ENCODE measurements at regions not wholly inside any gene's neighbourhood (a gene's known extent, or its start where the extent isn't known, plus 50 kb on each side); places are given as distances from the start of the nearest gene placed in this dataset.
A peak's percentile ranks its signal among the peaks of the same experiment; 100 is the strongest.

DNA sequence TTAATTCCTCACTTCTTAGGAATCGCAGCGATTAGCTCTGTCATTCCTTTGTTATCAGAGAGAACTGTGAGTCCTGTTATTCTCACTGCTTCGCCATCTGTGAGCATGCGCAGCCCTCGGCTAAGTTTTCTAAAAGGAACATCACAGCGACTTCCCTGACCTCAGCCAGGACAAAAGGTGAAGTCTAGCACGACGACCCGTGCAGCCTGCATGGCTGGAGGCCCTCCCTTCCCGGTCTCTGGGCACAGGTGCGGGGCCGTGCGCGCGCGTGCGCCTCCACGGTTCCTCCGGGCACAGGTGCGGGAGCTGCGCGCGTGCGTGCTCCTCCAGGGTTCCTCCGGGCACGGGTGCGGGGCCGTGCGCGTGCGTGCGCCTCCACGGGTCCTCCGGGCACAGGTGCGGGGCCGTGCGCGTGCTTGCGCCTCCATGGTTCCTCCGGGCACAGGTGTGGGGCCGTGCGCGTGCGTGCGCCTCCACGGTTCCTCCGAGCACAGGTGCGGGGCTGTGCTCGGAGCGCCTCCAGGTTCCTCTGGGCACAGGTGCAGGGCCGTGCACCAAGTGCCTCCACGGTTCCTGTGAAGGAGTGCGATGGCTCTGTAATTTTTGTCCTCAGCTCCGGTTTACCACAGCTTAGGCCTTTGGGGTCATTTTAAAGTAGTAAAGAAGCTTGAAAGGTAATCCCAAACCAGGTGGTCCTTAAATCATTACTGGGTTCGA lies 212.3 kb downstream of the ERMARD start:
- no peak for DNase-seq
- Histone ChIP-seq H3K4me3 (ENCODE audit: low read depth in 1 of 3, low read length in 3 of 3) (no peak overlapping the region), H3K27me3 (ENCODE audit: control insufficient read depth in 3 of 3, insufficient read depth in 3 of 3, low read length in 3 of 3) (peaks cover 0 to 11% (median 0%) of the 10 kb centered on the region in 3 donors), H3K9me3 (ENCODE audit: control insufficient read depth in 2 of 2, insufficient read depth in 1 of 2, low read depth in 1 of 2, low read length in 1 of 2) (peaks cover 0 to 7% of the 10 kb centered on the region in 2 donors), H3K4me1 (ENCODE audit: control insufficient read depth in 3 of 3, insufficient read depth in 2 of 3, low read depth in 1 of 3, low read length in 2 of 3) (no peaks in the 10 kb centered on the region), H3K36me3 (ENCODE audit: control insufficient read depth in 3 of 3, insufficient read depth in 2 of 3, low read depth in 1 of 3, low read length in 3 of 3) (no peaks in the 10 kb centered on the region), H3K27ac (ENCODE audit: low read depth in 1 of 3, low read length in 2 of 3) (no peak overlapping the region)
- 91 to 92% (median 92%) methylated on average over 50 to 55 of the region's 55 CpGs for WGBS, 3 donors
- no peak for FAIRE-seq

DNA sequence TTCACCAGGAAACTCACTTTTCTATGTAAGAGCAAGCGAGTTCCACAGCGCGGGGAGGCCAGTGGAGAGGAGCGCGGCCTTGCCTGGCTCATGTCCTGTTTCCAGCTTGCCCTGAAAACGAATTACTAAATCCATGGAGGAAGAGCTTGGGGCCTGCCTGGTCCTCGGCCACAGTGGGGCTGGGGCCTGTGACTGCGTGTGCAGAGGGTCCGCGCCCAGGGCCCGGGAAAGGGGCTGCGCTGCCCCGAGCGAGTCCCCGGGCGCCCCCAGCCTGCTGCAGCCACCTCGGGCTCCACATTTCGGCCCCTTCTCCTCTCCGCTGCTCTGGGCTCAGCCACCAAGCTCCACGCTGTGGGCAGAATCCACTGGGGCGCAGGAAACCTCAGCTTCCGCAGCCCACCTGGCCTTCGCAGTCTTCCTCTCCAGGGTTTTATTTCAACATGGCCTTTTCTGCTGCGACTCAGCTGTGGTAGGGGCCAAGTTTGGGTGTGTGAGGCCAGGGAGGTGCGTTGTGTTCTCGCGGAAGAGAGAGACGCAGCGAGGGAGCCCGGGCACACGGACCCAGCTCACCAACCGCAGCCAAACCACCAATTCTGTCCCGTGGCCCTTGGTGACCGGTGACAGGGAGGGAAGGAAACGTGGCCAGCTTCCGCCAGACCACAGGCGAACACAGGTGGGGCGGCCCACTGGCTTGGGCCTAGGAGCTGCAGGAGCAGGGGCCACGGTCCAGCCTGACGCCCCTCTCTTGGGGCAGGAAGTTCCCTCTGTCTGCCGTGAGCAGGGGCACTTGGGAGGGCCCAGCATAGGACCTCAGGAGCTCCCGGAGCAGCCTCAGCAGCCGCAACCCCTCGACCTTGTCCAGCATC lies 211.4 kb downstream of the ERMARD start:
- Histone ChIP-seq H3K9me3 (ENCODE audit: control insufficient read depth in 2 of 2, insufficient read depth in 1 of 2, low read depth in 1 of 2, low read length in 1 of 2) (peaks cover 0 to 4% of the 10 kb centered on the region in 2 donors), H3K27ac (ENCODE audit: low read depth in 1 of 3, low read length in 2 of 3) (no peak overlapping the region), H3K4me1 (ENCODE audit: control insufficient read depth in 3 of 3, insufficient read depth in 2 of 3, low read depth in 1 of 3, low read length in 2 of 3) (no peaks in the 10 kb centered on the region), H3K27me3 (ENCODE audit: control insufficient read depth in 3 of 3, insufficient read depth in 3 of 3, low read length in 3 of 3) (peaks cover 0 to 11% (median 0%) of the 10 kb centered on the region in 3 donors), H3K4me3 (ENCODE audit: low read depth in 1 of 3, low read length in 3 of 3) (no peak overlapping the region), H3K36me3 (ENCODE audit: control insufficient read depth in 3 of 3, insufficient read depth in 2 of 3, low read depth in 1 of 3, low read length in 3 of 3) (no peaks in the 10 kb centered on the region)
- FAIRE-seq = no peak
- WGBS, 3 donors = 91 to 92% (median 92%) methylated on average over 43 to 44 of the region's 44 CpGs
- DNase-seq = no peak

DNA sequence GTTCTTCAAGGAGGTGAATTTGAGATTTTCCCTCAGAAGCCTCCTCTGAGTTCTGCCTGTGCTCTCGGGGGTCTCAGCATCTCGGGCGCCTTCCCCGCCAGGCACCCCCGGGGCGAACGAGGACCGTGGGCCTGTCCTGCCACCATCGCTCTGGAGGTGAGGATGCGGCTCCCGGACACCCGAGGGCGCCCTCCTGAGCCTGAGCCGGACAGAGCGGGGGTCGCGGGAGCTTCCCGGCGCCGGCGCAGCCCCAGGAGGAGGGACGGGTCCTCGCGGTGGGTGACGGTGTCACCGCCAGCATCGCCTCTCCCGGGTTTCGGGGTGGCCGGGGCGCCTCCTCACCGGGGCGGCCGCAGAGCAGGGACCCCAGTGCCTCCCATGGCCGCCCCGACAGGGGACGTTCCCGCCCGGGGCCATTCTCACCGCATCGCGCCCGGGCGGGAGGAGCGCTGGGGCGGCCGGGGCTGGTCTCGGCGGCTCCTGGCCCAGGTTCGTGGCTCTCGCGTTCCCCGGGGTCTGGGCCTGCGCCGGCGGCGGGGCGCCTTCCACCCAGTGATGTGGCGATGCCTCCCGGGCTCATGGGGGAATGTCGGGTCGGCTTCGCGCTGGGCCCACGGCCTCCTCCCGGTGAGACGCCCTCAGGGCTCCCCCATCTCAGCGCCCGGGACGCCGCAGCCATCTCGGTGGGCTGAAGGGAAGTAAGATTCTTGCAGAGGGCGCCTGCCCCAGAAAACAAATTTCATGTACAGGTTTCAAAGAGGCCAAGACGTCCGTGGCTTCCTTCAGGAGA lies 210.5 kb downstream of the ERMARD start:
- Histone ChIP-seq H3K4me1 (ENCODE audit: control insufficient read depth in 3 of 3, insufficient read depth in 2 of 3, low read depth in 1 of 3, low read length in 2 of 3) (no peaks in the 10 kb centered on the region), H3K27me3 (ENCODE audit: control insufficient read depth in 3 of 3, insufficient read depth in 3 of 3, low read length in 3 of 3) (peaks cover 0 to 11% (median 0%) of the 10 kb centered on the region in 3 donors), H3K27ac (ENCODE audit: low read depth in 1 of 3, low read length in 2 of 3) (no peak overlapping the region), H3K4me3 (ENCODE audit: low read depth in 1 of 3, low read length in 3 of 3) (no peak overlapping the region), H3K9me3 (ENCODE audit: control insufficient read depth in 2 of 2, insufficient read depth in 1 of 2, low read depth in 1 of 2, low read length in 1 of 2) (peaks cover 0 to 4% of the 10 kb centered on the region in 2 donors), H3K36me3 (ENCODE audit: control insufficient read depth in 3 of 3, insufficient read depth in 2 of 3, low read depth in 1 of 3, low read length in 3 of 3) (no peaks in the 10 kb centered on the region)
- WGBS, 3 donors = 21 to 24% (median 22%) methylated on average over 68 to 75 of the region's 75 CpGs
- FAIRE-seq (no peak), DNase-seq (peak in 1 of 2 donors; percentile 23)

DNA sequence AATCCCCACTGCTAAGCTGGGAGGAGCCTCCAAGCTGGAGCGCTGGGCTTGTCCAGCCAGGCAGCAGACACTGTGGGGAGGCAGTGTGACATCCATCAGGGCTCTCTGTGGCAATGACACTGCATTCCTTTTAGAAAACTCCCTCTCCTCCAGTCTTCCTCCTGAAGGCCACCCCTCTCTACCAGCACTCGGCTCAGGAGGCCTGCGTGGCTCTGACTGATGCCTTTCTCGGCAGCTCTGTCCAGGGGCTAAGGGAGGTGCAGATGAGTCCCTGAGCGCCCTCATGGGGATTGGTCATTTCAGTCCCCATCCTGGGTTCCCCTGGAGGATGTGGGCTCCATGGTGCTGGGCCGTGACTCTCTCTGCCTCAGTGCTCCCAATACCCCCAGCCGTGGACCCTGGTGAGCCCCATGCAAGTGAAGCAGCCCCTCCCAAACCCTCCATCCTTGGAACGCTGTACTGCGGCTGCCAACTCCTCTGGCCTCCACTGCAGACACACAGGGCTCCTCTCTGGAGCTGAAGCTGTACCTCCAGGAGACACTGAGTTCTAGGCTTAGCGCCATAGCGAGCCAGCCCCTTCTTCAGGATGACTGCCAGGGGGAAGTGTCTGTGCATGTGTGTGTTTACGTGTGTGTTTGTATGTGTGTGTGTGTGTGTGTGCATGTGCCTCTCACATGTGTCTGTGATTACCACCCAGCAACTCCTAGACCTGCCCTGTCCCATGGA lies 209.6 kb downstream of the ERMARD start:
- no peaks in the 10 kb centered on the region for H3K4me1 ChIP-seq (ENCODE audit: control insufficient read depth in 3 of 3, insufficient read depth in 2 of 3, low read depth in 1 of 3, low read length in 2 of 3)
- WGBS, 3 donors = 82 to 94% (median 88%) methylated on average over 11 to 12 of the region's 12 CpGs
- DNase-seq = no peak

DNA sequence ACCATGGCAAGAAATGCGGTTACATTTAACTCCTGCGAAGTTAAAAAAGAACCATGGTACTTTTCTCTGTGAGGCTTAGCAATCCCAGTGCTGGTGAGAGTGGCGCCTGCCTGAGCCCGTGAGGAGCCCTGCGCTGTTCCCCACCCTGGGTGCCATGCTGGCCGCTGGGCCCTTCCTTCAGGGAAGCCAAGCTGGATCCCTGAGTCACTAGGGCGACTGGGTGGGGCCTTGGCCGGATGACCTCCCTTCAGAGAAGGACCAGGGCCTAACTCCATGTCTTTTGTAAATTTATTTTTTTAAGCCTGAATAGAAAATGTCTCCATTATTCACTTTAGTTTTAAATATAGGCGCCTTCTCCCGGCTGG lies 209.1 kb downstream of the ERMARD start:
- FAIRE-seq (no peak), DNase-seq (no peak)
- Histone ChIP-seq H3K27me3 (ENCODE audit: control insufficient read depth in 3 of 3, insufficient read depth in 3 of 3, low read length in 3 of 3) (peaks cover 0 to 11% (median 0%) of the 10 kb centered on the region in 3 donors), H3K4me3 (ENCODE audit: low read depth in 1 of 3, low read length in 3 of 3) (no peak overlapping the region), H3K4me1 (ENCODE audit: control insufficient read depth in 3 of 3, insufficient read depth in 2 of 3, low read depth in 1 of 3, low read length in 2 of 3) (no peaks in the 10 kb centered on the region), H3K36me3 (ENCODE audit: control insufficient read depth in 3 of 3, insufficient read depth in 2 of 3, low read depth in 1 of 3, low read length in 3 of 3) (no peaks in the 10 kb centered on the region), H3K9me3 (ENCODE audit: control insufficient read depth in 2 of 2, insufficient read depth in 1 of 2, low read depth in 1 of 2, low read length in 1 of 2) (no peaks in the 10 kb centered on the region), H3K27ac (ENCODE audit: low read depth in 1 of 3, low read length in 2 of 3) (no peak overlapping the region)
- 86 to 92% (median 88%) methylated on average over 10 of the region's 10 CpGs for WGBS, 3 donors

More for the DNA sequence above, 209.6 kb downstream of the ERMARD start:
- FAIRE-seq = no peak
- Histone ChIP-seq H3K27me3 (ENCODE audit: control insufficient read depth in 3 of 3, insufficient read depth in 3 of 3, low read length in 3 of 3) (peaks cover 0 to 11% (median 0%) of the 10 kb centered on the region in 3 donors), H3K9me3 (ENCODE audit: control insufficient read depth in 2 of 2, insufficient read depth in 1 of 2, low read depth in 1 of 2, low read length in 1 of 2) (no peaks in the 10 kb centered on the region), H3K4me3 (ENCODE audit: low read depth in 1 of 3, low read length in 3 of 3) (no peak overlapping the region), H3K36me3 (ENCODE audit: control insufficient read depth in 3 of 3, insufficient read depth in 2 of 3, low read depth in 1 of 3, low read length in 3 of 3) (no peaks in the 10 kb centered on the region), H3K27ac (ENCODE audit: low read depth in 1 of 3, low read length in 2 of 3) (no peak overlapping the region)

DNA sequence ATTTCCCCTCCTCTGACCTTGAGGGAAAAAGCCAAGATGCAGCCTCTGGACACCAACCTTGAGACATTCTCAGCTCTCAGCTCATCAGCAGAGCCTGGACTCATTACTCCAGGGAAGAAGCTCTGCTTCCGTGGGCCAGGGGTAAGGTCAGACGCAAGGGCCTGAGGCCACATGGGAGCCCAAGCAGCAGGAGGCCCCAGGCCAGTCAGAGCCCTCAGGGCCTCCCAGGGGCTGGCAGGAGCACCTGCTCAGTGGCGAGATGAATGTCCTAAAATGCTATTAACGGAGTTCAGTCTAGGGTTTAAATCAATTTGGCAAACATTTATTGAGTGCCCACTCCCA lies 208.6 kb downstream of the ERMARD start:
- H3K27ac ChIP-seq (ENCODE audit: low read depth in 1 of 3, low read length in 2 of 3) = no peak overlapping the region
- H3K9me3 ChIP-seq (ENCODE audit: control insufficient read depth in 2 of 2, insufficient read depth in 1 of 2, low read depth in 1 of 2, low read length in 1 of 2) = no peaks in the 10 kb centered on the region
- DNase-seq = no peak
- no peak for FAIRE-seq
- H3K27me3 ChIP-seq (ENCODE audit: control insufficient read depth in 3 of 3, insufficient read depth in 3 of 3, low read length in 3 of 3) = peaks cover 0 to 11% (median 0%) of the 10 kb centered on the region in 3 donors
- no peaks in the 10 kb centered on the region for H3K36me3 ChIP-seq (ENCODE audit: control insufficient read depth in 3 of 3, insufficient read depth in 2 of 3, low read depth in 1 of 3, low read length in 3 of 3)
- WGBS, 3 donors = 84 to 91% (median 85%) methylated on average over 4 of the region's 4 CpGs
- H3K4me1 ChIP-seq (ENCODE audit: control insufficient read depth in 3 of 3, insufficient read depth in 2 of 3, low read depth in 1 of 3, low read length in 2 of 3) = no peaks in the 10 kb centered on the region
- no peak overlapping the region for H3K4me3 ChIP-seq (ENCODE audit: low read depth in 1 of 3, low read length in 3 of 3)

DNA sequence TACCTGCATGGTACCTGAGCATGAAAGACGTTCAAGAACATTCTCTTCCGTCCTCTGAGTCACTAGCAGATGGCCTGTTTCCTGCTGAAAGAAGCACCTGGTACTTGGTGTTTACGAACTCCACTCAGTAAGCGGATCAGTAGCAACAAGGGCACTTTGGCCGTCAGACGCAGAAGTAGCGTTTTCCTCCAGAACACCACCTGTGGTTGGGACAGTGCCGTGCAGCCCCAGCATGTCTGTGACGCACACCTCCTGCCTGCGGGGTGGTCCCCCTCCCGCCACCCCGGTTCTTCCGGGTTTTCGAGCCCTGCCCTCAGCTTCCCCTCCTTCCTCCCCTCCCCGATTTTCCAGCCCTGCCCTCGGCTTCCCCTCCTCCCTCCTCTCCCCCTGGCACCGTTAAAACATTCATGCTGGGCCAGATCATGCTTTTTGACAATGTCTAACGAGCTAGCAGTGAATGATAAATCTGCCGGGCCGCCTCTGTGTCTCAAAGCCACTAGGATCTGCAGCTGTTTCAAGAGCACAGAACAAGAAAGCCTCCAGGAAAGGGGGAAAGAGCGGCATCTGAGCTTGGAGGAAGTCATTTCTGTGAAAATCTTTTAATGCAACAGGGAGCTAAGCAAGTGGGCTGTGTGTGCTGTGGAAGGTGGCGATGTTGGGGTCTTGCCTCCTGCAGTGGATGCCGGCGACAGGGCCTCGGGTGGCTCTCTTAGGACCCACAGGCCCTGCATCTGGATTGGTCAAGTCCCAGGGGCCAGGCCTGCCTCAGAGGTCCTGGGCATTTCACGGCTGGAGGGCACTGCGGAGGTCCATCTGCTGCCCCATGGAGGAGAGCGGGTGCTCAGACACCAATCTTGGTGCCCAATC lies 207.9 kb downstream of the ERMARD start:
- H3K9me3 ChIP-seq (ENCODE audit: control insufficient read depth in 2 of 2, insufficient read depth in 1 of 2, low read depth in 1 of 2, low read length in 1 of 2) = no peaks in the 10 kb centered on the region
- no peaks in the 10 kb centered on the region for H3K4me1 ChIP-seq (ENCODE audit: control insufficient read depth in 3 of 3, insufficient read depth in 2 of 3, low read depth in 1 of 3, low read length in 2 of 3)
- 46 to 51% (median 47%) methylated on average over 28 of the region's 28 CpGs for WGBS, 3 donors
- H3K4me3 ChIP-seq (ENCODE audit: low read depth in 1 of 3, low read length in 3 of 3) = no peak overlapping the region
- FAIRE-seq (no peak), DNase-seq (peak; percentile 35 to 43)
- H3K36me3 ChIP-seq (ENCODE audit: control insufficient read depth in 3 of 3, insufficient read depth in 2 of 3, low read depth in 1 of 3, low read length in 3 of 3) = no peaks in the 10 kb centered on the region
- H3K27ac ChIP-seq (ENCODE audit: low read depth in 1 of 3, low read length in 2 of 3) = peak overlapping the region in 1 of 3 donors; percentile 50
- peaks cover 0 to 11% (median 0%) of the 10 kb centered on the region in 3 donors for H3K27me3 ChIP-seq (ENCODE audit: control insufficient read depth in 3 of 3, insufficient read depth in 3 of 3, low read length in 3 of 3)

Measured in small intestine (tissue), 7 donors.